MCF 10A (cell line): ENCODE measurements at regions not wholly inside any gene's neighbourhood (a gene's known extent, or its start where the extent isn't known, plus 50 kb on each side); places are given as distances from the start of the nearest gene placed in this dataset.

ENCODE experiments used
- BruUV-seq: library from RNA; stranded (reverse); fragments of 400-500 nt; replicated peaks from 2 replicates; lab custom pipeline; 2021; lab: Mats Ljungman, UMichigan
- CTCF ChIA-PET: fragments of 300-600 bp; sonication (Branson Sonifier 250); formaldehyde crosslinking; extraction: SDS; loops from one replicate; lab custom pipeline; 2021; ENCODE audit warnings: antibody characterized with exemption, inconsistent platforms; lab: Yijun Ruan, JAX
- POLR2A ChIA-PET: fragments of 300-600, 350-650 bp; sonication (Branson Sonifier 250); formaldehyde crosslinking; extraction: SDS; loops from one replicate; lab custom pipeline; 2020; ENCODE audit warnings: antibody characterized with exemption, inconsistent platforms; lab: Yijun Ruan, JAX
- DNase-seq: peaks from one replicate; pipeline ENCODE4 v3.0.0-alpha.2; 2018; ENCODE audit not compliant: unreplicated experiment
- H3K27ac Mint-ChIP-seq: one replicate; pipeline ENCODE4 v1.8.0; 2022; ENCODE audit warnings: mild to moderate bottlenecking, low read depth, mixed read lengths; ENCODE audit not compliant: unreplicated experiment
- H3K27me3 Mint-ChIP-seq: one replicate; pipeline ENCODE4 v1.8.0; 2022; ENCODE audit warnings: mixed read lengths; ENCODE audit not compliant: insufficient read depth, unreplicated experiment
- H3K36me3 Mint-ChIP-seq: one replicate; pipeline ENCODE4 v1.8.0; 2022; ENCODE audit warnings: mild to moderate bottlenecking, moderate library complexity, mixed read lengths; ENCODE audit not compliant: insufficient read depth, unreplicated experiment
- H3K4me1 Mint-ChIP-seq: one replicate; pipeline ENCODE4 v1.8.0; 2022; ENCODE audit warnings: mixed read lengths; ENCODE audit not compliant: insufficient read depth, unreplicated experiment
- H3K4me3 Mint-ChIP-seq: one replicate; pipeline ENCODE4 v1.8.0; 2022; ENCODE audit warnings: mild to moderate bottlenecking, moderate library complexity, mixed read lengths; ENCODE audit not compliant: unreplicated experiment
- H3K9me3 Mint-ChIP-seq: one replicate; pipeline ENCODE4 v1.8.0; 2022; ENCODE audit warnings: mixed read lengths; ENCODE audit not compliant: unreplicated experiment
- intact Hi-C: fragments of 100-400 bp; cut with micrococcal nuclease; formaldehyde crosslinking; loops from 2 replicates; pipeline ENCODE4 v1.14.1; 2022
- TF ChIP-seq, protein P1 (sequence below): fragments of 200-600 bp; IDR thresholded peaks from one replicate; pipeline ENCODE4 v1.8.0; 2022; ENCODE audit warnings: antibody characterized with exemption, mild to moderate bottlenecking; ENCODE audit not compliant: unreplicated experiment

GRCh38 chr2:238595750-238596570 lies 169.2 kb downstream of the ASB1 start:
- DNase-seq = no peak
- H3K36me3 Mint-ChIP-seq = no peaks in the 10 kb centered on the region
- no peaks in the 10 kb centered on the region for H3K27me3 Mint-ChIP-seq
- no peak overlapping the region for H3K4me3 Mint-ChIP-seq
- H3K4me1 Mint-ChIP-seq = peaks cover 16% of the 10 kb centered on the region
- no peaks in the 10 kb centered on the region for H3K9me3 Mint-ChIP-seq
- BruUV-seq = no TSS peak
- intact Hi-C loops = no loop called here
- ChIA-PET POLR2A (interaction anchor here (0.7 to 2.3 kb wide), 4 partner anchors 34 to 89 kb away, joined by 3 to 11 read pairs (median 3); no protein-coding TSS in a partner anchor), CTCF (interaction anchor here (0.6 to 0.8 kb wide), 2 partner anchors 156 to 189 kb away, joined by 4 read pairs; no protein-coding TSS in a partner anchor)
- TF ChIP-seq, protein P1, sequence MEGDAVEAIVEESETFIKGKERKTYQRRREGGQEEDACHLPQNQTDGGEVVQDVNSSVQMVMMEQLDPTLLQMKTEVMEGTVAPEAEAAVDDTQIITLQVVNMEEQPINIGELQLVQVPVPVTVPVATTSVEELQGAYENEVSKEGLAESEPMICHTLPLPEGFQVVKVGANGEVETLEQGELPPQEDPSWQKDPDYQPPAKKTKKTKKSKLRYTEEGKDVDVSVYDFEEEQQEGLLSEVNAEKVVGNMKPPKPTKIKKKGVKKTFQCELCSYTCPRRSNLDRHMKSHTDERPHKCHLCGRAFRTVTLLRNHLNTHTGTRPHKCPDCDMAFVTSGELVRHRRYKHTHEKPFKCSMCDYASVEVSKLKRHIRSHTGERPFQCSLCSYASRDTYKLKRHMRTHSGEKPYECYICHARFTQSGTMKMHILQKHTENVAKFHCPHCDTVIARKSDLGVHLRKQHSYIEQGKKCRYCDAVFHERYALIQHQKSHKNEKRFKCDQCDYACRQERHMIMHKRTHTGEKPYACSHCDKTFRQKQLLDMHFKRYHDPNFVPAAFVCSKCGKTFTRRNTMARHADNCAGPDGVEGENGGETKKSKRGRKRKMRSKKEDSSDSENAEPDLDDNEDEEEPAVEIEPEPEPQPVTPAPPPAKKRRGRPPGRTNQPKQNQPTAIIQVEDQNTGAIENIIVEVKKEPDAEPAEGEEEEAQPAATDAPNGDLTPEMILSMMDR = no peak
- H3K27ac Mint-ChIP-seq = peak overlapping the region; percentile 78

DNA sequence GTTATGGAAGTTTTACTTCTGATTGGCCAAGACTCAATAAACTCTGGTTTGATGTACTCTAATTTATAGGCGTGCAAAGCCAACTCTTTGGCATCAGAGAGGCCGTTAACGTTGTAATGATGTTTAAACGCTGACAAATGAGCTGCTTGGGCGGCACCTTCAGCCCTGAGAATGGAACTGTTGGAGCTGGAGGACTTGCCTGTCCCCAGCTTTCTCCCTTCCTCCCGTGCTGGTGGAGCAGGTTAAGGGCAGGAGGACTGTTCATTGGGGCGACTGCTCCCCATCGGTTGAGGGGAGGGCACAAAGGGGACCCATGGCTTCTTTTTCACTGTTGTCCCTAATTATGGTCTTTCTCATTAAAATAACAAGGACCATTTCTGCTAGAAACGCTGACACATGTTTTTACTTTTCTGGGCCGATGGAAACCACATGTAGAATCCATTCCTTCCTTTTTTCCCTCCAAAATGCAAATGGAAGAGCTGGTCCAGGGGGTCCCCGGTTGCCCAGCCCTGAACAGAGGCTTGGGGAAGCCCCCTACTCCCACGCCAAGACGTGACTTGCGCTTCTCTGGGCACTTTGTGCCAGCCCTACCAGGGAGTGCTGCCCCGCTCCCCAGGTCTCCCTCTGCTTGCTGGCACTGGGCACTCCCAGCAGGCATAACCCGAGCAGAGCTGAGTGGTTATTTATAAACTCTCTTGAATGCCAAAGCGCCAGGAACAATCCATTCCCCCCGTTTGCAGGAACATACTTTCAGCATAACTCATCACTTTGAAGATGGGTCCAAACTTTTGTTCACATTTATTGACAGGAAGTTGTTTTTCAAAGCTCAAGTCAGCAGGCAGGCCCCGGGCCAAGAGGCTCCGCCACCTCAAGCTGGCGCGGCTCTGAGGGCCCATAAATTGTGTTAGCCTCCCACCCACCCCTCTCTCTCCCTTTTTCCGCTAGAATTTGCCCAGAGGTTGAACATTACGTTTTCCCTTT lies 170.1 kb downstream of the ASB1 start:
- POLR2A ChIA-PET = interaction anchor here (0.7 to 2.3 kb wide), 9 partner anchors 11 to 207 kb away, joined by 3 to 11 read pairs (median 3); no protein-coding TSS in a partner anchor
- no TSS peak for BruUV-seq
- TF ChIP-seq, protein P1 = no peak
- CTCF ChIA-PET = interaction anchor here (0.6 to 0.8 kb wide), 2 partner anchors 49 to 73 kb away, joined by 3 to 4 read pairs; no protein-coding TSS in a partner anchor
- Mint-ChIP-seq H3K4me3 (peak overlapping the region; percentile 33), H3K4me1 (peaks cover 25% of the 10 kb centered on the region), H3K36me3 (no peaks in the 10 kb centered on the region), H3K27me3 (no peaks in the 10 kb centered on the region), H3K9me3 (no peaks in the 10 kb centered on the region), H3K27ac (peak overlapping the region; percentile 68)
- intact Hi-C loops = no loop called here
- DNase-seq = peak; percentile 97

GRCh38 chr2:238597638-238598528 lies 171.2 kb downstream of the ASB1 start:
- intact Hi-C loops = no loop called here
- Mint-ChIP-seq H3K4me1 (peaks cover 31% of the 10 kb centered on the region), H3K27me3 (no peaks in the 10 kb centered on the region), H3K9me3 (no peaks in the 10 kb centered on the region), H3K36me3 (no peaks in the 10 kb centered on the region), H3K4me3 (peak overlapping the region; percentile 25), H3K27ac (peak overlapping the region; percentile 68)
- TF ChIP-seq, protein P1 = no peak
- ChIA-PET CTCF (interaction anchor here (0.6 to 0.8 kb wide), 2 partner anchors 48 to 72 kb away, joined by 3 to 4 read pairs; no protein-coding TSS in a partner anchor), POLR2A (interaction anchor here (0.6 to 2.3 kb wide), 9 partner anchors 12 to 208 kb away, joined by 3 to 11 read pairs (median 4); no protein-coding TSS in a partner anchor)
- DNase-seq = no peak
- no TSS peak for BruUV-seq
